HepG2 (cell line): ENCODE measurements at regions not wholly inside any gene's neighbourhood (a gene's known extent, or its start where the extent isn't known, plus 50 kb on each side); places are given as distances from the start of the nearest gene placed in this dataset.

Experiments
- GTF2F1 ChIP-seq: fragments of 150-350 bp; IDR thresholded peaks from 2 replicates; pipeline ENCODE4 v1.6.1; 2014; ENCODE audit warnings: low read length
- HNF4G ChIP-seq, 2 experiments: sonication (generic) in 1 of 2; formaldehyde crosslinking in 1 of 2; IDR thresholded peaks; 2 replicates each; pipeline versions ENCODE4 v1.4.0 to v1.6.1; 2011 to 2020; ENCODE audit warnings: borderline replicate concordance in 2 of 2, low read depth in 2 of 2, mild to moderate bottlenecking in 2 of 2, low read length in 1 of 2, missing genetic modification reagents in 1 of 2, moderate library complexity in 1 of 2
- HOXA5 ChIP-seq: sonication (generic); formaldehyde crosslinking; IDR thresholded peaks from 2 replicates; pipeline ENCODE4 v1.4.0; 2020; ENCODE audit warnings: missing genetic modification reagents
- KDM1A ChIP-seq: IDR thresholded peaks from 2 replicates; pipeline ENCODE4 v1.6.1; 2016; ENCODE audit warnings: missing compliant biosample characterization
- MZF1 ChIP-seq: sonication (generic); formaldehyde crosslinking; IDR thresholded peaks from 2 replicates; pipeline ENCODE4 v1.8.1; 2023; ENCODE audit warnings: mild to moderate bottlenecking, missing genetic modification reagents, borderline replicate concordance
- RFXANK ChIP-seq: IDR thresholded peaks from 2 replicates; pipeline ENCODE4 v1.6.1; 2016
- SOX13 ChIP-seq, 3 experiments: fragments of 450-650 bp in 1 of 3; sonication (generic) in 1 of 3; formaldehyde crosslinking in 1 of 3; IDR thresholded peaks in 2 of 3; conservative IDR thresholded peaks in 1 of 3; 2 replicates each; pipeline versions ENCODE4 v1.5.0 to v1.6.1; 2016 to 2020; ENCODE audit warnings: antibody characterized with exemption in 1 of 3, mild to moderate bottlenecking in 1 of 3, missing compliant biosample characterization in 1 of 3, missing genetic modification reagents in 1 of 3, moderate library complexity in 1 of 3
- ZFP1 ChIP-seq: IDR thresholded peaks from 2 replicates; pipeline ENCODE4 v1.6.1; 2016
- ZKSCAN1 ChIP-seq: fragments of 150-350 bp; IDR thresholded peaks from 2 replicates; pipeline ENCODE4 v1.6.1; 2014; ENCODE audit warnings: low read length
- ZNF180 ChIP-seq: sonication (generic); formaldehyde crosslinking; IDR thresholded peaks from 2 replicates; pipeline ENCODE4 v1.4.0; 2020; ENCODE audit warnings: low read depth, missing genetic modification reagents, borderline replicate concordance
- ZNF337 ChIP-seq: sonication (generic); formaldehyde crosslinking; IDR thresholded peaks from 2 replicates; pipeline ENCODE4 v1.5.1; 2020; ENCODE audit warnings: missing genetic modification reagents, low read depth, mild to moderate bottlenecking, borderline replicate concordance
- ZNF33A ChIP-seq: sonication (generic); formaldehyde crosslinking; IDR thresholded peaks from 2 replicates; pipeline ENCODE4 v1.5.1; 2020; ENCODE audit warnings: missing genetic modification reagents, mild to moderate bottlenecking, moderate library complexity, borderline replicate concordance
- ZNF383 ChIP-seq: sonication (generic); formaldehyde crosslinking; IDR thresholded peaks from 2 replicates; pipeline ENCODE4 v1.4.0; 2020; ENCODE audit warnings: missing genetic modification reagents, mild to moderate bottlenecking, borderline replicate concordance
- ZNF598 ChIP-seq: sonication (generic); formaldehyde crosslinking; IDR thresholded peaks from 2 replicates; pipeline ENCODE4 v1.5.1; 2020; ENCODE audit warnings: mild to moderate bottlenecking, missing genetic modification reagents, borderline replicate concordance
- ZNF607 ChIP-seq: sonication (generic); formaldehyde crosslinking; IDR thresholded peaks from 2 replicates; pipeline ENCODE4 v1.5.1; 2020; ENCODE audit warnings: missing genetic modification reagents, mild to moderate bottlenecking, borderline replicate concordance
- ZNF615 ChIP-seq: sonication (generic); formaldehyde crosslinking; IDR thresholded peaks from 2 replicates; pipeline ENCODE4 v1.5.0; 2020; ENCODE audit warnings: mild to moderate bottlenecking, missing genetic modification reagents, borderline replicate concordance
- ZNF619 ChIP-seq: sonication (generic); formaldehyde crosslinking; IDR thresholded peaks from 2 replicates; pipeline ENCODE4 v1.4.0; 2020; ENCODE audit warnings: mild to moderate bottlenecking, missing genetic modification reagents
- TF ChIP-seq, protein P1 (sequence below): sonication (generic); formaldehyde crosslinking; IDR thresholded peaks from 2 replicates; pipeline ENCODE4 v1.8.0; 2022; ENCODE audit warnings: mild to moderate bottlenecking, missing genetic modification reagents, borderline replicate concordance
- TF ChIP-seq, protein P2 (sequence below): IDR thresholded peaks from 2 replicates; pipeline ENCODE4 v1.6.1; 2012; ENCODE audit warnings: inconsistent platforms
- TF ChIP-seq, protein P3 (sequence below): sonication (generic); formaldehyde crosslinking; IDR thresholded peaks from 2 replicates; pipeline ENCODE4 v1.4.0; 2020; ENCODE audit warnings: mild to moderate bottlenecking, missing genetic modification reagents
- TF ChIP-seq, protein P4 (sequence below): sonication (generic); formaldehyde crosslinking; IDR thresholded peaks from 2 replicates; pipeline ENCODE4 v1.4.0; 2020; ENCODE audit warnings: mild to moderate bottlenecking, missing genetic modification reagents

DNA sequence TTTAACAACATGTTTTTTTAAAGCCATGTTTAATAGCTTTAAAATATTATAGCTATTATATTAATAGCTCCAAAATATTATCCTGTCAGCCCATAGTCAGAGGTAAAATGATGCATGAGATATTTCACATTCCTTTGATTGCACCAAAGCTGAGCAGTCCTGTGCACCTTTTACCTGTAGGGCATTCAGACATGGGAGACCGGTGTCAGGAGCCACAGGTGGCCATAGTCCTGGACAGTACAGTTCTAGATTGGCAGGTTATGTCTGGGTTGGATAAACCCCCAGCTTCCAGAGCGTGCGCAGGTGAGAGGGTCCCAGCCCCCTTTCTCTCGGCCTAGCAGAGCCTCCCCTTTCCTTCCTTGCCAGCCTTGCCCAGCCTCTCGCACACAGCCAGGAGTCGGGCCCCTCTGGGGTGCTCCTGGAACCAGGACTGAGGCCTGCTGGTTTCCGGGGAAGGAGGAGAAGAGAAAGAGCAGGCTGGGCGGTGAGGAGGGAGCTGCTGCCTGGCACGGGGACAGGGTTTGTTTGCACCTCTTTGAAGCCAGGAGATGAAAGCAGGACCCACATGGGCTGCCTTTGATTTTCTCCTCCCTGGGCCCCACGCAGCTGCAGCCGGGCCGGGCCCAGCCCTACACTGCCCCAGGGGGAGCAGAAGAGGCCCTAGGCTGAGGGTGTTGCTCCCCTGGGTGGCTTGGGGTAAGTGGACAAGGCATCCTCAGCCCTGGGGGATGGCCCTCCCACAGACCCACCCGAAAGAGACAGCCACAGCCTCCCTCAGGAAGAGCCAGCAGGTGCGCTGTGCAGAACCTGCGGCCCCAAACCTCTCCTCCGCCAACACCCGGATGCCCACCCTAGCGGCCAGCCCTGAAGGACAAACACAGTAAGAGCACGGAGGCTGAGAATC, 75.2 kb upstream of the TARDBP start (continued):
- TF ChIP-seq ZNF383 (CRISPR knock-in tag) (no peak), RFXANK (no peak), MZF1 (CRISPR knock-in tag) (no peak), ZNF180 (CRISPR knock-in tag) (no peak), ZNF619 (CRISPR knock-in tag) (no peak), SOX13 (IDR thresholded peaks at IDR 0.05) (peak; percentile 54; the same call in 1 of the 2 replicates), SOX13 (CRISPR knock-in tag; conservative IDR thresholded peaks at IDR 0.05 in 1 of 2, IDR thresholded peaks at IDR 0.05 in 1 of 2) (peak in 1 of 2 experiments; percentile 91; a peak in 2 of 4 replicates), ZNF598 (no peak), ZKSCAN1 (no peak), ZFP1 (CRISPR knock-in tag) (no peak), ZNF33A (CRISPR knock-in tag) (no peak), GTF2F1 (no peak), HNF4G (IDR thresholded peaks at IDR 0.05; ENCODE audit: borderline replicate concordance, low read depth, low read length) (peak; percentile 30; the same call in 1 of the 2 replicates), HNF4G (CRISPR knock-in tag; IDR thresholded peaks at IDR 0.05; ENCODE audit: borderline replicate concordance, low read depth) (no peak; the same call in 1 of the 2 replicates), ZNF337 (CRISPR knock-in tag) (no peak), ZNF607 (0 out of 2 replicates have a peak, but pooled peaks have one; percentile 46), HOXA5 (CRISPR knock-in tag) (no peak), ZNF615 (CRISPR knock-in tag) (no peak), KDM1A (no peak)
- TF ChIP-seq, protein P1, sequence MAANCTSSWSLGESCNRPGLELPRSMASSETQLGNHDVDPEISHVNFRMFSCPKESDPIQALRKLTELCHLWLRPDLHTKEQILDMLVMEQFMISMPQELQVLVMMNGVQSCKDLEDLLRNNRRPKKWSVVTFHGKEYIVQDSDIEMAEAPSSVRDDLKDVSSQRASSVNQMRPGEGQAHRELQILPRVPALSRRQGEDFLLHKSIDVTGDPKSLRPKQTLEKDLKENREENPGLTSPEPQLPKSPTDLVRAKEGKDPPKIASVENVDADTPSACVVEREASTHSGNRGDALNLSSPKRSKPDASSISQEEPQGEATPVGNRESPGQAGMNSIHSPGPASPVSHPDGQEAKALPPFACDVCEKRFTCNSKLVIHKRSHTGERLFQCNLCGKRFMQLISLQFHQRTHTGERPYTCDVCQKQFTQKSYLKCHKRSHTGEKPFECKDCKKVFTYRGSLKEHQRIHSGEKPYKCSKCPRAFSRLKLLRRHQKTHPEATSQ (CRISPR knock-in tag) = 0 out of 2 replicates have a peak, but pooled peaks have one; percentile 21
- TF ChIP-seq, protein P2, sequence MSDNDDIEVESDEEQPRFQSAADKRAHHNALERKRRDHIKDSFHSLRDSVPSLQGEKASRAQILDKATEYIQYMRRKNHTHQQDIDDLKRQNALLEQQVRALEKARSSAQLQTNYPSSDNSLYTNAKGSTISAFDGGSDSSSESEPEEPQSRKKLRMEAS = peak; percentile 81
- TF ChIP-seq, protein P3, sequence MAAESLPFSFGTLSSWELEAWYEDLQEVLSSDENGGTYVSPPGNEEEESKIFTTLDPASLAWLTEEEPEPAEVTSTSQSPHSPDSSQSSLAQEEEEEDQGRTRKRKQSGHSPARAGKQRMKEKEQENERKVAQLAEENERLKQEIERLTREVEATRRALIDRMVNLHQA = no peak
- TF ChIP-seq, protein P4, sequence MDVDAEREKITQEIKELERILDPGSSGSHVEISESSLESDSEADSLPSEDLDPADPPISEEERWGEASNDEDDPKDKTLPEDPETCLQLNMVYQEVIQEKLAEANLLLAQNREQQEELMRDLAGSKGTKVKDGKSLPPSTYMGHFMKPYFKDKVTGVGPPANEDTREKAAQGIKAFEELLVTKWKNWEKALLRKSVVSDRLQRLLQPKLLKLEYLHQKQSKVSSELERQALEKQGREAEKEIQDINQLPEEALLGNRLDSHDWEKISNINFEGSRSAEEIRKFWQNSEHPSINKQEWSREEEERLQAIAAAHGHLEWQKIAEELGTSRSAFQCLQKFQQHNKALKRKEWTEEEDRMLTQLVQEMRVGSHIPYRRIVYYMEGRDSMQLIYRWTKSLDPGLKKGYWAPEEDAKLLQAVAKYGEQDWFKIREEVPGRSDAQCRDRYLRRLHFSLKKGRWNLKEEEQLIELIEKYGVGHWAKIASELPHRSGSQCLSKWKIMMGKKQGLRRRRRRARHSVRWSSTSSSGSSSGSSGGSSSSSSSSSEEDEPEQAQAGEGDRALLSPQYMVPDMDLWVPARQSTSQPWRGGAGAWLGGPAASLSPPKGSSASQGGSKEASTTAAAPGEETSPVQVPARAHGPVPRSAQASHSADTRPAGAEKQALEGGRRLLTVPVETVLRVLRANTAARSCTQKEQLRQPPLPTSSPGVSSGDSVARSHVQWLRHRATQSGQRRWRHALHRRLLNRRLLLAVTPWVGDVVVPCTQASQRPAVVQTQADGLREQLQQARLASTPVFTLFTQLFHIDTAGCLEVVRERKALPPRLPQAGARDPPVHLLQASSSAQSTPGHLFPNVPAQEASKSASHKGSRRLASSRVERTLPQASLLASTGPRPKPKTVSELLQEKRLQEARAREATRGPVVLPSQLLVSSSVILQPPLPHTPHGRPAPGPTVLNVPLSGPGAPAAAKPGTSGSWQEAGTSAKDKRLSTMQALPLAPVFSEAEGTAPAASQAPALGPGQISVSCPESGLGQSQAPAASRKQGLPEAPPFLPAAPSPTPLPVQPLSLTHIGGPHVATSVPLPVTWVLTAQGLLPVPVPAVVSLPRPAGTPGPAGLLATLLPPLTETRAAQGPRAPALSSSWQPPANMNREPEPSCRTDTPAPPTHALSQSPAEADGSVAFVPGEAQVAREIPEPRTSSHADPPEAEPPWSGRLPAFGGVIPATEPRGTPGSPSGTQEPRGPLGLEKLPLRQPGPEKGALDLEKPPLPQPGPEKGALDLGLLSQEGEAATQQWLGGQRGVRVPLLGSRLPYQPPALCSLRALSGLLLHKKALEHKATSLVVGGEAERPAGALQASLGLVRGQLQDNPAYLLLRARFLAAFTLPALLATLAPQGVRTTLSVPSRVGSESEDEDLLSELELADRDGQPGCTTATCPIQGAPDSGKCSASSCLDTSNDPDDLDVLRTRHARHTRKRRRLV (CRISPR knock-in tag) = no peak
